ENCODE measurements at regions not wholly inside any gene's neighbourhood (a gene's known extent, or its start where the extent isn't known, plus 50 kb on each side); places are given as distances from the start of the nearest gene placed in this dataset.

DNA sequence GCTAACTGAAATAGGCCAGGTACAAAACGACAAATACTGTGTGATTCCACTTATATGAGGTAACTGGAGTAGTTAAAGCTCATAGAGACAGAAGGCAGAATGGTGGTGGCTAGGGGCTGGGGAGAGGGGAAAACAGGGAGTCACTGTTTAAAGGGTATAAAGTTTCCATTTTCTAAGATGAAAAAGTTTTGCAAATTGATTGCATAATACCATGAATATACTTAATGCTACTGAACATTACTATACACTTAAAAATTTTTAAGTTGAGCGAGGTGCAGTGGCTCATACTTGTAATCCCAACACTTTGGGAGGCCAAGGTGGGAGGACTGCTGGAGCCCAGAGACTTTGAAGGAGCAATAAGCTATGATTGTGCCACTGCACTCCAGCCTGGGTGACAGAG lies 138.6 kb upstream of the ARID1B start:
- TF ChIP-seq, protein P1, sequence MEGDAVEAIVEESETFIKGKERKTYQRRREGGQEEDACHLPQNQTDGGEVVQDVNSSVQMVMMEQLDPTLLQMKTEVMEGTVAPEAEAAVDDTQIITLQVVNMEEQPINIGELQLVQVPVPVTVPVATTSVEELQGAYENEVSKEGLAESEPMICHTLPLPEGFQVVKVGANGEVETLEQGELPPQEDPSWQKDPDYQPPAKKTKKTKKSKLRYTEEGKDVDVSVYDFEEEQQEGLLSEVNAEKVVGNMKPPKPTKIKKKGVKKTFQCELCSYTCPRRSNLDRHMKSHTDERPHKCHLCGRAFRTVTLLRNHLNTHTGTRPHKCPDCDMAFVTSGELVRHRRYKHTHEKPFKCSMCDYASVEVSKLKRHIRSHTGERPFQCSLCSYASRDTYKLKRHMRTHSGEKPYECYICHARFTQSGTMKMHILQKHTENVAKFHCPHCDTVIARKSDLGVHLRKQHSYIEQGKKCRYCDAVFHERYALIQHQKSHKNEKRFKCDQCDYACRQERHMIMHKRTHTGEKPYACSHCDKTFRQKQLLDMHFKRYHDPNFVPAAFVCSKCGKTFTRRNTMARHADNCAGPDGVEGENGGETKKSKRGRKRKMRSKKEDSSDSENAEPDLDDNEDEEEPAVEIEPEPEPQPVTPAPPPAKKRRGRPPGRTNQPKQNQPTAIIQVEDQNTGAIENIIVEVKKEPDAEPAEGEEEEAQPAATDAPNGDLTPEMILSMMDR (IDR thresholded peaks at IDR 0.05), result no peak
- no peak for TF ChIP-seq POLR2A (IDR thresholded peaks at IDR 0.05)
